Muscle of arm (tissue), 1 donor: ENCODE measurements at regions not wholly inside any gene's neighbourhood (a gene's known extent, or its start where the extent isn't known, plus 50 kb on each side); places are given as distances from the start of the nearest gene placed in this dataset.

Experiments used
- DNase-seq: peaks from one replicate; pipeline ENCODE4 v3.0.0-alpha.2; 2013

DNA sequence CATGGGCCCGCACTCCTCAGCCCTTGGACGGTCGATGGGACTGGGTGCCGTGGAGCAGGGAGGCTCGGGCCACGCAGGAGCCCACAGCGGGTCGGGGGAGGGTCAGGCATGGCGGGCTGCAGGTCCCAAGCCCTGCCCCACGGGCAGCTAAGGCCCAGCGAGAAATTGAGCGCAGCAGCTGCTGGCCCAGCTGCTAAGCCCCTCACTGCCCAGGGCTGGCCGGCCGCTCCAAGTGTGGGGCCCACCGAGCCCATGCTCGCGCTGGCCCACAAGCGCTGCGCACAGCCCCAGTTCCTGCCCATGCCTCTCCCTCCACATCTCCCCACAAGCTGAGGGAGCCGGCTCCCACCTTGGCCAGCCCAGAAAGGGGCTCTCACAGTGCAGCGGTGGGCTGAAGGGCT lies 259.4 kb downstream of the VGLL3 start:
- no peak for DNase-seq

DNA sequence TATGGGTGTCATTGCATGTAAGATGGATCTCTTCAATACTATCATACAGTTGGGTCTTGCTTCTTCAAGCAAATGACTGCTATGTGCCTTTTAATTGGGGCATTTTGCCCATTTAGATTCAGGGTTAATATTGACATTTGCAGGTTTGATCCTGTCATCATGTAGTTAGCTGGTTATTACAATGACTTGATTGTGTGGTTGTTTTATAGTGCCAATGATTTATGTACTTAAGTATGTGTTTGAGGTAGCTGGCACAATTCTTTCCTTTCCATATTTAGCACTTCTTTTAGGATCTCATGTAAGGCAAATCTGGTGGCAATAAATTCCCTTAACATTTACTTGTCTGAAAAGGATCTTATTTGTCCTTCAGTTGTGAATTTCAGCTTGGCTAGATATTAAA lies 267.5 kb downstream of the VGLL3 start:
- DNase-seq, result no peak

GRCh38 chr3:86711634-86712033 lies 279.3 kb downstream of the VGLL3 start:
- DNase-seq, result no peak

DNA sequence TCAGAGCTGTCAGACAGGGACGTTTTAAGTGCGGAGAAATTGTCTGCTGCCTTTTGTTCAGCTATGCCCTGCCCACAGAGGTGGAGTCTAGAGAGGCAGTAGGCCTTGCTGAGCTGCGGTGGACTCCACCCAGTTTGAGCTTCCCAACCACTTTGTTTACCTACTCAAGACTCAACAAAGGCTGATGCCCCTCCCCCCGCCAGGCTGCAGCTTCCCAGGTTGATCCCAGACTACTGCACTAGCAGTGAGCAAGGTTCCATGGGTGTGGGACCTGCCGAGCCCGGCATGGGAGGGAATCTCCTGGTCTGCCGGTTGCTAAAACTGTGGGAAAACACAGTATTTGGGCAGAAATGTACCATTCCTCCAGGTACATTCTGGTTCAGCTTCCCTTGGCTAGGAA lies 282.1 kb downstream of the VGLL3 start:
- DNase-seq, result no peak

DNA sequence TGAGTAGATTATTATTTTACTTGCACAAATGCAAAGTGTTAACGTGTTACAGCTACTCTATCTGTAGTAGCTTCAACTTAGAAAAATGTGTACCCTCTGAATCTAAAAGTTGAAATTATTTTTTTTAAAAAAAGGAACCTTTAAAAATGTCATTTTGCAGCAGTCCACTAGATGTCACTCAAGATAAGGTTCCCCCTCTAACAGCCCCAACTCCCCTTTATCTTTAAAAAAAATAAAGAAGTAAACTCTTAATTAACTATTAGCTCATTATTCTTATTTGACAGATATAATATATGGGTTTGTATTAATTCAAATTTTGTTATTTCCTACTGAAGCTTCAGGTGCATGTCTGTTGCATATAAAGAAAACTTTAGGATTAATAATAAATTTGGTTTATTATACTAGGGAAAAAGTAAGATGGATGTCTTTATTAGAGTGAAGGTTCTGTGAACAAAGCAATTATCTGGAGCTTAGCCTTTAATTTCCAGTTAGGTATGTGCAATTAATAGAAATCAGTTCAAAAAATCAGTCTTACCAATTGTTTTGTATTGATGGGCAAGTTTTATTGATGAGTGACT lies 288.5 kb downstream of the VGLL3 start:
- no peak for DNase-seq

- DNase-seq, result no peak
Measured at GRCh38 chr3:86695752-86696151, 295.2 kb downstream of the VGLL3 start.

DNA sequence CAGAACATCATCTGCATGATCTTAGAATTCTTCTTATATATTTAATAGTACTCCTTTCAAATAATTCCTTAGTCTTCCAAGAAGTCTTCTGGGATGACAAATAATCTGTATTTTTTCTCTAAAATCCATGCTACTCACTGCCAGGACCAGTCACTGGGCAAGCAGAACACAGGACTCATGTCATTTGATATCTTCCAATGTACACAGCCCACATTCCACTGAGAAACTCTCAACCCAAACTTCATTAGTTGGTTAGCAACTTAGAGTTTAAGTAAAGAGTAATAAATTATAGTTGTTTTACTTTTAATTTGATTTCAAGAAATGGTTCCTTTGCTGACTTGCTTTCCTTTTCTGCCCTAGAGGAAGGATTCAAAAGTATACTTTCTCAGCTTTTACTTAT lies 317.0 kb downstream of the VGLL3 start:
- DNase-seq, result no peak

DNA sequence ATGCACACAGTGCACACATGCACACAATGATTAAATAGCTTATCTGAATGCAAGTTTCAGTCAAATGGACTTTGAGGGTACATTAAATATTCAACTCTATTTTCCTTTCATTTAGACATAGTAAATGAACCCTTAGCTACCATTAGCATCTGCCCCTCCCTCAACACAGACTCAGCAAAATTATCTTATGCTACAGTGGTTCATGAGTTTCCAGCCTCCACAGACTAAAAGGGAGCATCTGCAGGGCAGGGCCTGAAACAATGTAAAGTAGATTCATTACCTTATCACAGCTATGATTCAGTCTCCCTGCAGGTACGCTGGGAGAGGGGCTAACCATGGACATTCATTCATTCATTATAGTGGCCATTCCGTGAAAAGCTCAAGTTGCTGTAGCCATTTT lies 329.1 kb downstream of the VGLL3 start:
- no peak for DNase-seq

- no peak for DNase-seq
Measured at GRCh38 chr3:86658876-86659275, 332.1 kb downstream of the VGLL3 start.

DNA sequence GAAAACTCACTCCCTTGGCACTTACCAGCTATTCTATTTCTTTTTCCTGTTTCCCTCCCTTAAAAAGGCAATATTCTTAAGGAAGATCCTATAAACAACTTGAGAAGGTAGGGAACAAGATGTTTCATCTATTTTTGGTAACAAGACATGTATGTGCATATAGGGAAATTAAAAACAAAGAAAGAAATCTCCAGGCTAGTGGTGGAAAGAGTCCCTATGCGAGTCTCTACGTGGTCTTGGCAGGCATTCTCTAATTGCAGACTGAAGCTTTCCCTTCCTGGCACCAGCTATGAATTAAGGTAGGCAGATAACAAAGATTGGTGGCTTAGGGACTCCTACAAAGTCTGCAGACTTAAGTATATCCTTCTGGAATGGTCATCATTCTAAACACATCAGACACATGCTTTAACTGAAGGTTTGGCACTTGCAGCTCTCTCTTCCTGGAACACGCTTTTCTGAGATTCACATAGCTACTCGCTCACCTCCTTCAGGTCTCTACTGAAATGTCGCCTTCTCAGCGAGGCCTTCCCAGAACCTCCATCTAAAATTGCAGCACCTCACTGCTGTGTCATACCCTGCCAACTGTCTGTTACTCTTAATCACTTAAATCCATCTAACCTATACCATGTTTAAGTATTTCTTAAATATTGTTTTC lies 336.0 kb downstream of the VGLL3 start:
- no peak for DNase-seq

GRCh38 chr3:86653661-86654205 lies 337.2 kb downstream of the VGLL3 start:
- DNase-seq, result no peak

DNA sequence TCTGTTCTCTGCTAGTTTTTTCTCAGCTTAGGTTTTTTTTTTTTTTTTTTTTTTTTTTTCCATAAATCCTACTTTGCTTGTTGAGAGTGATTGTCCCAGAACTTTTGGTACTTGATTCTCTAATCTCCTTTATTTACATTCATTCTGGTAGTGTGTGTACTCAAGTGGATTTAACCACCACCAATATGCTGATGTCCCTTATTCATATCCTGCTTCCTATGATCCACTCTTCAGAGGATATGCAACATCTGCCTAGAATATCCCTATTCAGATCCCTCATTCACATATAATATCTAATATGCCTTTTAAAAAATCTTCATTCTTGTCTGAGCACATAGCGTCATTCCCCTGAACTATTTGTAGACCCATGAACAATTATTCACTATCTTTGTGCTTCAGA lies 342.9 kb downstream of the VGLL3 start:
- no peak for DNase-seq

DNA sequence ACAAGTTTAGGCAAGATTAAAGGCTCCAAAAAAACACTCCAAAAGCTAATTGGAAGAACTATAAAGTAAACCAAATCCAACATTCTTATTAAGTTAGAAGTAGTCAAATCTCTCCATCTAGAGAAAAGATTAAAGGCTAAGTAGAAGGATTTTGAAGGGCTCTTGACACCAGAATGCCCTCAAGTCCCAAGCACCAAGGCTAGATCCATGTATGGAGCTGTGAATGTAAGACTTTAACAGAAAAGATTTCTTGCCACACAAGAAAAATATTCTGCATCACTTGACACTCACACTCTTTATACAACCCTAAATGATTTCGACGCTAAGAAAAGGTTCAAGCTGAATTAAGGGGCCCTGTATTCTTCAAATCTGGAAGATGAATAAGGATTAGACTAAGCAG lies 345.2 kb downstream of the VGLL3 start:
- no peak for DNase-seq

- DNase-seq, result no peak
Measured at GRCh38 chr3:86634361-86634760, 356.6 kb downstream of the VGLL3 start.

DNA sequence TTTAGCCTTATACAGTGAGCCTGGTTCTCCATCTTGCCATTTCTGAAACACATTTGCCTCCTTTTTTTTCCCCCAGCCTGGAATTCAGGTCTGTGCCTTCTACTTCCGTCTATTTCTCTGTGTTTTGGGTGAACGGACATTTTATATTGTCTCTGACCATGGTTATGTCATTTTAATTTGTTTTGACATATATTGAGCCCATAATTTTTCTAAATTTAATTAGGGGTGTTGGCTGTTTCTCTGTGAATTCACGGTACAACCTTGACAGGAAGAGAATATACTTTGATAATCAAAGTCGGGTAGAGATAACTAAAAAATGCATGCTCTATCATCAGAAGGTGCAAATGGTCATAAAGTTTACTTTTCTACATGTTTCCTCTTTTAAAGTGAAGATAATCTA lies 361.4 kb downstream of the VGLL3 start:
- DNase-seq, result no peak

- DNase-seq, result no peak
Measured at GRCh38 chr3:86624192-86624591, 366.8 kb downstream of the VGLL3 start.

DNA sequence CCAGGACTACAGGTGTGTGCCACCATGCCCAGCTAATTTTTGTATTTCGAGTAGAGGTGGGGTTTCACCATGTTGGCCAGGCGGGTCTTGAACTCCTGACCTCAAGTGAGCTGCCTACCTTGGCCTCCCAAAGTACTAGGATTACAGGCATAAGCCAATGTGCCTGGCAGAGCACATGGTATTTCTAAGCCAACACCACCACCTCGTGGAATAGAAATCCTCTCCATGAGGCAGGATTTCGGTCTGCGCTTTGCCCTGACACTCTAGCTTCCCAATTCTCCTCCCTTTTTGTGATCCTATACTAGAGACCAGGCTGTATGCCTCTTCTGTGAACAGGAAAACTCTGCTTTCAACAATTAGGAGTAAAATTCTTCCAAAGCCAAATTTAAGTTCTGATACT lies 372.2 kb downstream of the VGLL3 start:
- DNase-seq, result no peak

GRCh38 chr3:86605166-86605565 lies 385.8 kb downstream of the VGLL3 start:
- no peak for DNase-seq

GRCh38 chr3:86595696-86596095 lies 395.3 kb downstream of the VGLL3 start:
- no peak for DNase-seq

DNA sequence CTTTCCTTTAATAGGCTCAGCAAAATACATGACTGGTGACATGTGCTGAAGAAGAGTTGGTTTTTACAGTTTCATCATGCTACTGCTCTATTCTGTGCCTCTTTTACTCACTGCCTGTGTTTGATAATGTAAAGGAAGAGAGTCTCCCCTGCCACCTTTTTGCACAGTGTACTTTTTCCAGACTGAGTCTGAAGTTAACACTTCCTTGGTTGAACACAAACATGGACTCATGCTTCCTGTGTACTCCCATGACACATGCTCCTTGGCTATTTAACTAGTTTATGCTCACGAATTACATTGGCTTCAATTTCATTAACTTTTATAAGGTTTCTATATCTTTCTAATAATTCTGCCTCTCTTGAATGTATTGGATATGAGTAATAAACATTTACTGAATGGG lies 396.1 kb downstream of the VGLL3 start:
- no peak for DNase-seq

- DNase-seq, result no peak
Measured at GRCh38 chr3:86578071-86578470, 412.9 kb downstream of the VGLL3 start.

DNA sequence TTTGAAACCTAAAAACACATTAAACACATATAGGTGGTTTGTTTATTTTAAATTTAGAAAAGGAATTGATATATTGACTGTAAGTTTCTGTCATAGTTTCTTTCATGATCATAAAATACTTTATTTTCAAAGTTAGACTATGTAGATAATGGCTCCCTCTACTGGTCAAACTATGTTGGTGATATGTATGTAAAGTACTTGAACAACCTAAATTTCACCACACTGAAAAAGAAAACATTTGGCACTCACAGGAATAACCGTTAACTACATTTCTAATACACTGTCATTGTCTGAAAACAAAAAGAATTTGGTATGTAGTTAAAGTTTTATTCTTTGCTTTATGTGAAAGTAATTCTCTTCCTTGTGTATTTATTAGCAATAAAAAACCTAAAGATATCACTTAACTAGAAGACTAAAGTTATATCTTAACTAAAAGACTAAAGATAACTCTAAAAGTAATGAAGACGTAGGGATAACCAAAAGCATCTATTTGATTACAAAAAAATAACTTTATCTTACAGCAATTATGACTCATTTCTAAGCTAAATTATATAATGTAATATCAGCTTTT lies 427.5 kb downstream of the VGLL3 start:
- DNase-seq, result peak; percentile 20

DNA sequence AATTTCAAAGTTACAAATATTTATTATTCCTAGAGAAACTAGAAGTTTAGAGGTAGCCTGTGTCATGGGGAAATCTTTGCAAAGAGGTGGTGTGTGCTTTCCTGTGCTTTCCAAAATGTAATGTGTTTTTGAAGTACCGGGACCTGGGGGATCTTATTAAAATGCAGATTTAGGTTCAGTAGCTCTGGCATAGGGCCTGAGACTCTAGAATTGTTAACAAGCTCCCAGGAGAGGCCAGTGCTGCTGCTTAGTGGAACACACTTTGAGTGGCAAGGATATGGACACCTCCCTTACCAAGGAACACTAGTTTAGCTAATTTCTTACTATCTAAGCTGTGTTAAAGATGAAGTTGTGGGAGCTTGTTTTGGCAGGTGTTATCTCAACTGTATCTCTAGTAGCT lies 428.9 kb downstream of the VGLL3 start:
- no peak for DNase-seq

GRCh38 chr3:86561215-86561614 lies 429.7 kb downstream of the VGLL3 start:
- no peak for DNase-seq
